ENCODE measurements at regions not wholly inside any gene's neighbourhood (a gene's known extent, or its start where the extent isn't known, plus 50 kb on each side); places are given as distances from the start of the nearest gene placed in this dataset.

- TF ChIP-seq CTCF (optimal IDR thresholded peaks at IDR 0.05 in 1 of 3, IDR thresholded peaks at IDR 0.05 in 1 of 3, conservative IDR thresholded peaks at IDR 0.05 in 1 of 3; ENCODE audit: extremely low read depth in 1 of 3, insufficient read depth in 2 of 3, low read length in 3 of 3) (no peak), EZH2 (IDR thresholded peaks at IDR 0.05; ENCODE audit: low read length) (no peak)
Measured at GRCh38 chr7:366161-366803, 76.3 kb downstream of the FOXL3 start.

All from keratinocyte (primary cell).